Mammary epithelial cell (primary cell): ENCODE measurements at regions not wholly inside any gene's neighbourhood (a gene's known extent, or its start where the extent isn't known, plus 50 kb on each side); places are given as distances from the start of the nearest gene placed in this dataset.
A peak's percentile ranks its signal among the peaks of the same experiment; 100 is the strongest.

ENCODE experiments used
- CTCF ChIP-seq, 2 donors: IDR thresholded peaks in 1 of 2; conservative IDR thresholded peaks in 1 of 2; 2 replicates each; pipeline ENCODE4 v1.5.1; 2011 to 2012; ENCODE audit warnings: inconsistent platforms in 2 of 2, low read length in 2 of 2, mild to moderate bottlenecking in 2 of 2, control low read depth in 1 of 2, low read depth in 1 of 2; ENCODE audit not compliant: insufficient read depth in 1 of 2; ENCODE audit errors: extremely low read depth in 1 of 2
- EZH2 ChIP-seq: IDR thresholded peaks from 2 replicates; pipeline ENCODE4 v1.6.1; 2012; ENCODE audit warnings: low read length, inconsistent platforms, borderline replicate concordance

- TF ChIP-seq CTCF (conservative IDR thresholded peaks at IDR 0.05 in 1 of 2, IDR thresholded peaks at IDR 0.05 in 1 of 2; ENCODE audit: extremely low read depth in 1 of 2, insufficient read depth in 1 of 2, low read depth in 1 of 2, low read length in 2 of 2): peak in 1 of 2 donors; percentile 4
- no peak for TF ChIP-seq EZH2
Measured at GRCh38 chr2:122748552-122749011, 993.1 kb downstream of the TSN start.
